Uterus (tissue), 3 donors: ENCODE measurements at regions not wholly inside any gene's neighbourhood (a gene's known extent, or its start where the extent isn't known, plus 50 kb on each side); places are given as distances from the start of the nearest gene placed in this dataset.

Source experiments
- DNase-seq, 2 donors: peaks; one replicate each; pipeline ENCODE4 v3.0.0-alpha.2; 2019 to 2020
- H3K27ac ChIP-seq, 2 donors: fragments of 200-600 bp; sonication (generic); 1 replicate in 1 of 2; 2 replicates in 1 of 2; pipeline ENCODE4 v1.5.1; 2016 to 2018
- H3K27me3 ChIP-seq, 2 donors: fragments of 200-600 bp; sonication (generic); one replicate each; pipeline ENCODE4 v1.5.1; 2018 to 2019; ENCODE audit warnings: control low read depth in 1 of 2
- H3K36me3 ChIP-seq, 2 donors: fragments of 200-600 bp; sonication (generic); one replicate each; pipeline ENCODE4 v1.5.1; 2019; ENCODE audit warnings: control low read depth in 1 of 2
- H3K4me1 ChIP-seq, 2 donors: fragments of 200-600 bp; sonication (generic); one replicate each; pipeline ENCODE4 v1.5.1; 2018 to 2019; ENCODE audit warnings: control low read depth in 1 of 2
- H3K4me3 ChIP-seq, 2 donors: fragments of 200-600 bp; sonication (generic); 1 replicate in 1 of 2; 2 replicates in 1 of 2; pipeline ENCODE4 v1.5.1; 2018 to 2019; ENCODE audit warnings: mild to moderate bottlenecking in 1 of 2
- H3K9me3 ChIP-seq, 2 donors: fragments of 200-600 bp; sonication (generic); one replicate each; pipeline ENCODE4 v1.5.1; 2019; ENCODE audit warnings: control low read depth in 1 of 2
- POLR2A ChIP-seq, 2 donors: fragments of 450-650 bp; IDR thresholded peaks; one replicate each; pipeline ENCODE4 v1.6.1; 2016; ENCODE audit warnings: antibody characterized with exemption in 2 of 2, mild to moderate bottlenecking in 1 of 2, moderate library complexity in 1 of 2
- intact Hi-C: fragments of 100-400 bp; cut with DNase I; formaldehyde crosslinking; loops from one replicate; pipeline ENCODE4 v1.15.1; 2023; ENCODE audit warnings: low total_unique reads
- TF ChIP-seq, protein P1 (sequence below), 4 experiments: fragments of 200-600 bp in 2 of 4; fragments of 450-650 bp in 2 of 4; sonication (generic) in 2 of 4; IDR thresholded peaks; one replicate each; pipeline ENCODE4 v1.5.1; 2016 to 2019; ENCODE audit warnings: antibody characterized with exemption in 4 of 4, mild to moderate bottlenecking in 2 of 4, moderate library complexity in 1 of 4
- donor health status: DM: yes; HTN: yes; CAD: no.

GRCh38 chr11:12598330-12599256 lies 75.6 kb upstream of the TEAD1 start:
- H3K27ac ChIP-seq: no peak overlapping the region
- intact Hi-C loops: no loop called here
- no peaks in the 10 kb centered on the region for H3K9me3 ChIP-seq
- no peaks in the 10 kb centered on the region for H3K36me3 ChIP-seq
- TF ChIP-seq POLR2A (IDR thresholded peaks at IDR 0.05): no peak
- TF ChIP-seq, protein P1, sequence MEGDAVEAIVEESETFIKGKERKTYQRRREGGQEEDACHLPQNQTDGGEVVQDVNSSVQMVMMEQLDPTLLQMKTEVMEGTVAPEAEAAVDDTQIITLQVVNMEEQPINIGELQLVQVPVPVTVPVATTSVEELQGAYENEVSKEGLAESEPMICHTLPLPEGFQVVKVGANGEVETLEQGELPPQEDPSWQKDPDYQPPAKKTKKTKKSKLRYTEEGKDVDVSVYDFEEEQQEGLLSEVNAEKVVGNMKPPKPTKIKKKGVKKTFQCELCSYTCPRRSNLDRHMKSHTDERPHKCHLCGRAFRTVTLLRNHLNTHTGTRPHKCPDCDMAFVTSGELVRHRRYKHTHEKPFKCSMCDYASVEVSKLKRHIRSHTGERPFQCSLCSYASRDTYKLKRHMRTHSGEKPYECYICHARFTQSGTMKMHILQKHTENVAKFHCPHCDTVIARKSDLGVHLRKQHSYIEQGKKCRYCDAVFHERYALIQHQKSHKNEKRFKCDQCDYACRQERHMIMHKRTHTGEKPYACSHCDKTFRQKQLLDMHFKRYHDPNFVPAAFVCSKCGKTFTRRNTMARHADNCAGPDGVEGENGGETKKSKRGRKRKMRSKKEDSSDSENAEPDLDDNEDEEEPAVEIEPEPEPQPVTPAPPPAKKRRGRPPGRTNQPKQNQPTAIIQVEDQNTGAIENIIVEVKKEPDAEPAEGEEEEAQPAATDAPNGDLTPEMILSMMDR (IDR thresholded peaks at IDR 0.05): no peak
- no peaks in the 10 kb centered on the region for H3K27me3 ChIP-seq
- no peaks in the 10 kb centered on the region for H3K4me1 ChIP-seq
- DNase-seq: no peak
- no peak overlapping the region for H3K4me3 ChIP-seq

- no peaks in the 10 kb centered on the region for H3K36me3 ChIP-seq
- no peak overlapping the region for H3K4me3 ChIP-seq
- DNase-seq: peak in 1 of 2 donors; percentile 33
- H3K27me3 ChIP-seq: no peaks in the 10 kb centered on the region
- no peaks in the 10 kb centered on the region for H3K9me3 ChIP-seq
- TF ChIP-seq, protein P1 (IDR thresholded peaks at IDR 0.05): peak; percentile 11 to 49 (median 37)
- no peak for TF ChIP-seq POLR2A (IDR thresholded peaks at IDR 0.05)
- H3K27ac ChIP-seq: no peak overlapping the region
- H3K4me1 ChIP-seq: no peaks in the 10 kb centered on the region
- intact Hi-C loops: no loop called here
These were observed 74.6 kb upstream of the TEAD1 start for GRCh38 chr11:12599408-12600143.

GRCh38 chr11:12600829-12601228 lies 73.4 kb upstream of the TEAD1 start:
- Histone ChIP-seq H3K9me3 (no peaks in the 10 kb centered on the region), H3K4me3 (no peak overlapping the region), H3K27me3 (no peaks in the 10 kb centered on the region), H3K36me3 (no peaks in the 10 kb centered on the region), H3K4me1 (no peaks in the 10 kb centered on the region), H3K27ac (no peak overlapping the region)
- no peak for DNase-seq
- intact Hi-C loops: no loop called here
- TF ChIP-seq, protein P1 (IDR thresholded peaks at IDR 0.05): no peak
- TF ChIP-seq POLR2A (IDR thresholded peaks at IDR 0.05): no peak

DNA sequence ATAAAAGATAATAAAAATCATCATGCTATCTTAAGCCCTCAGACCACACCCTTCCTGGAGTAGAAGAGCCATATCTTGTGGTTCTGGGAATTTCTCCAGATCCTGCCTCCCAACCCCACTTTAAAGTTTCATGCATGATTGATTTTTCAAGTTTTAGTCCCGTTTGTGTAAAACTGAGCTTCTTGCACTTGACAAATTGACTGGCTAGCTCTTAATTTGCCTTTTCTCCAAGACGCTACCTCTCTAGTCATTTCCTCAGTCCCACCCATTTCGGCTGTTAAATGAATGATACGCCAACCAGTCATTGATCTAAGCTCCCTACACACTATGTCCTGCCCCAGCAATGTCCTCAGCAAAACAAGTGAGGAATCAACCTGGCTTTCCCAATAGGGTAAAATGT lies 71.8 kb upstream of the TEAD1 start:
- Histone ChIP-seq H3K36me3 (no peaks in the 10 kb centered on the region), H3K4me1 (no peaks in the 10 kb centered on the region), H3K27ac (no peak overlapping the region), H3K27me3 (no peaks in the 10 kb centered on the region), H3K4me3 (no peak overlapping the region), H3K9me3 (no peaks in the 10 kb centered on the region)
- intact Hi-C loops: no loop called here
- TF ChIP-seq, protein P1 (IDR thresholded peaks at IDR 0.05): no peak
- TF ChIP-seq POLR2A (IDR thresholded peaks at IDR 0.05): no peak
- DNase-seq: no peak
